SK-N-SH treated with all-trans-retinoic acid at 6 μM for 48 hours (cell line): ENCODE measurements at regions not wholly inside any gene's neighbourhood (a gene's known extent, or its start where the extent isn't known, plus 50 kb on each side); places are given as distances from the start of the nearest gene placed in this dataset.

Experiments used
- ATAC-seq: fragments of 200-7000 bp; cut with Tn5 transposase; 3 replicates; pipeline ENCODE4 v1.9.1; 2020; ENCODE audit warnings: mild to moderate bottlenecking, moderate library complexity
- ARNTL ChIP-seq: fragments of 450-650 bp; formaldehyde crosslinking; IDR thresholded peaks from 2 replicates; pipeline ENCODE4 v1.5.0; 2020; ENCODE audit warnings: low read depth, mild to moderate bottlenecking, moderate library complexity, borderline replicate concordance
- BACH2 ChIP-seq: fragments of 250-450 bp; sonication (Bioruptor Pico); IDR thresholded peaks from 2 replicates; pipeline ENCODE4 v1.9.0; 2021; ENCODE audit warnings: mild to moderate bottlenecking, borderline replicate concordance
- CREB5 ChIP-seq: fragments of 250-450 bp; sonication (Bioruptor Pico); IDR thresholded peaks from 2 replicates; pipeline ENCODE4 v1.5.1; 2020; ENCODE audit warnings: low read depth, mild to moderate bottlenecking, moderate library complexity
- CSDC2 ChIP-seq: fragments of 250-450 bp; sonication (Bioruptor Pico); IDR thresholded peaks from 2 replicates; pipeline ENCODE4 v1.5.0; 2020; ENCODE audit warnings: mild to moderate bottlenecking, moderate library complexity
- CSRNP3 ChIP-seq: fragments of 250-450 bp; sonication (Bioruptor Pico); IDR thresholded peaks from 2 replicates; pipeline ENCODE4 v1.5.1; 2021; ENCODE audit warnings: mild to moderate bottlenecking, moderate library complexity
- ESRRG ChIP-seq: fragments of 250-450 bp; sonication (Bioruptor Pico); IDR thresholded peaks from 2 replicates; pipeline ENCODE4 v1.6.1; 2021; ENCODE audit warnings: mild to moderate bottlenecking
- GLIS3 ChIP-seq: fragments of 250-450 bp; sonication (Bioruptor Pico); IDR thresholded peaks from 2 replicates; pipeline ENCODE4 v1.5.0; 2020; ENCODE audit warnings: mild to moderate bottlenecking, moderate library complexity
- ISL1 ChIP-seq: fragments of 250-450 bp; sonication (Bioruptor Pico); IDR thresholded peaks from 2 replicates; pipeline ENCODE4 v2.1.2; 2022; ENCODE audit warnings: mild to moderate bottlenecking, moderate library complexity
- OSR1 ChIP-seq: fragments of 250-450 bp; sonication (Bioruptor Pico); IDR thresholded peaks from 2 replicates; pipeline ENCODE4 v1.8.0; 2022; ENCODE audit warnings: moderate library complexity, mild to moderate bottlenecking, inconsistent platforms
- PPARA ChIP-seq: fragments of 250-450 bp; sonication (Bioruptor Pico); IDR thresholded peaks from 2 replicates; pipeline ENCODE4 v1.5.0; 2020; ENCODE audit warnings: mild to moderate bottlenecking, borderline replicate concordance
- RARB ChIP-seq: fragments of 250-450 bp; sonication (Bioruptor Pico); IDR thresholded peaks from 2 replicates; pipeline ENCODE4 v1.8.0; 2021; ENCODE audit warnings: mild to moderate bottlenecking, moderate library complexity
- TCF4 ChIP-seq: fragments of 250-450 bp; sonication (Bioruptor Pico); IDR thresholded peaks from 2 replicates; pipeline ENCODE4 v1.8.0; 2021; ENCODE audit warnings: mild to moderate bottlenecking, moderate library complexity, borderline replicate concordance
- TOX ChIP-seq: fragments of 250-450 bp; sonication (Bioruptor Pico); IDR thresholded peaks from 2 replicates; pipeline ENCODE4 v1.8.0; 2021; ENCODE audit warnings: mild to moderate bottlenecking, moderate library complexity, borderline replicate concordance
- ZFP3 ChIP-seq: fragments of 250-450 bp; sonication (Bioruptor Pico); IDR thresholded peaks from 2 replicates; pipeline ENCODE4 v1.5.0; 2020; ENCODE audit warnings: mild to moderate bottlenecking, moderate library complexity
- ZNF565 ChIP-seq: fragments of 450-650 bp; formaldehyde crosslinking; conservative IDR thresholded peaks from 2 replicates; pipeline ENCODE4 v1.5.0; 2020; ENCODE audit warnings: low read depth, mild to moderate bottlenecking, moderate library complexity
- ZNF70 ChIP-seq: fragments of 450-650 bp; formaldehyde crosslinking; IDR thresholded peaks from 2 replicates; pipeline ENCODE4 v1.5.0; 2020; ENCODE audit warnings: mild to moderate bottlenecking, moderate library complexity
- ZNF8 ChIP-seq: fragments of 450-650 bp; formaldehyde crosslinking; IDR thresholded peaks from 2 replicates; pipeline ENCODE4 v1.5.0; 2020; ENCODE audit warnings: mild to moderate bottlenecking, moderate library complexity
- TF ChIP-seq, protein P1 (sequence below): fragments of 250-450 bp; sonication (Bioruptor Pico); IDR thresholded peaks from 2 replicates; pipeline ENCODE4 v1.8.0; 2021; ENCODE audit warnings: low read depth, mild to moderate bottlenecking, moderate library complexity, borderline replicate concordance
- TF ChIP-seq, protein P2 (sequence below): fragments of 250-450 bp; sonication (Bioruptor Pico); IDR thresholded peaks from 2 replicates; pipeline ENCODE4 v1.5.0; 2020; ENCODE audit warnings: mild to moderate bottlenecking, moderate library complexity
- TF ChIP-seq, protein P3 (sequence below): fragments of 250-450 bp; sonication (Bioruptor Pico); IDR thresholded peaks from 2 replicates; pipeline ENCODE4 v1.8.0; 2020; ENCODE audit warnings: mild to moderate bottlenecking, moderate library complexity, borderline replicate concordance

GRCh38 chr10:47137311-47137851 is 162.6 kb upstream of the GDF10 start:
- ATAC-seq, result no peak
- no peak for TF ChIP-seq BACH2 (CRISPR knock-in tag)
- TF ChIP-seq CSDC2 (CRISPR knock-in tag), result no peak
- no peak for TF ChIP-seq ZNF8 (CRISPR knock-in tag)

- TF ChIP-seq TCF4 (CRISPR knock-in tag) (no peak), ESRRG (CRISPR knock-in tag) (no peak), ZFP3 (CRISPR knock-in tag) (no peak), ZNF565 (CRISPR knock-in tag) (no peak), CSRNP3 (CRISPR knock-in tag) (no peak), CSDC2 (CRISPR knock-in tag) (no peak), RARB (CRISPR knock-in tag) (no peak), ARNTL (no peak), ZNF70 (CRISPR knock-in tag) (no peak), TOX (CRISPR knock-in tag) (no peak), OSR1 (CRISPR knock-in tag) (no peak), ISL1 (CRISPR knock-in tag) (no peak), CREB5 (CRISPR knock-in tag) (no peak), PPARA (CRISPR knock-in tag) (no peak), ZNF8 (CRISPR knock-in tag) (no peak), GLIS3 (CRISPR knock-in tag) (no peak)
- TF ChIP-seq, protein P1, sequence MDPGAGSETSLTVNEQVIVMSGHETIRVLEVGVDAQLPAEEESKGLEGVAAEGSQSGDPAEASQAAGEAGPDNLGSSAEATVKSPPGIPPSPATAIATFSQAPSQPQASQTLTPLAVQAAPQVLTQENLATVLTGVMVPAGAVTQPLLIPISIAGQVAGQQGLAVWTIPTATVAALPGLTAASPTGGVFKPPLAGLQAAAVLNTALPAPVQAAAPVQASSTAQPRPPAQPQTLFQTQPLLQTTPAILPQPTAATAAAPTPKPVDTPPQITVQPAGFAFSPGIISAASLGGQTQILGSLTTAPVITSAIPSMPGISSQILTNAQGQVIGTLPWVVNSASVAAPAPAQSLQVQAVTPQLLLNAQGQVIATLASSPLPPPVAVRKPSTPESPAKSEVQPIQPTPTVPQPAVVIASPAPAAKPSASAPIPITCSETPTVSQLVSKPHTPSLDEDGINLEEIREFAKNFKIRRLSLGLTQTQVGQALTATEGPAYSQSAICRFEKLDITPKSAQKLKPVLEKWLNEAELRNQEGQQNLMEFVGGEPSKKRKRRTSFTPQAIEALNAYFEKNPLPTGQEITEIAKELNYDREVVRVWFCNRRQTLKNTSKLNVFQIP, result no peak
- TF ChIP-seq, protein P2, sequence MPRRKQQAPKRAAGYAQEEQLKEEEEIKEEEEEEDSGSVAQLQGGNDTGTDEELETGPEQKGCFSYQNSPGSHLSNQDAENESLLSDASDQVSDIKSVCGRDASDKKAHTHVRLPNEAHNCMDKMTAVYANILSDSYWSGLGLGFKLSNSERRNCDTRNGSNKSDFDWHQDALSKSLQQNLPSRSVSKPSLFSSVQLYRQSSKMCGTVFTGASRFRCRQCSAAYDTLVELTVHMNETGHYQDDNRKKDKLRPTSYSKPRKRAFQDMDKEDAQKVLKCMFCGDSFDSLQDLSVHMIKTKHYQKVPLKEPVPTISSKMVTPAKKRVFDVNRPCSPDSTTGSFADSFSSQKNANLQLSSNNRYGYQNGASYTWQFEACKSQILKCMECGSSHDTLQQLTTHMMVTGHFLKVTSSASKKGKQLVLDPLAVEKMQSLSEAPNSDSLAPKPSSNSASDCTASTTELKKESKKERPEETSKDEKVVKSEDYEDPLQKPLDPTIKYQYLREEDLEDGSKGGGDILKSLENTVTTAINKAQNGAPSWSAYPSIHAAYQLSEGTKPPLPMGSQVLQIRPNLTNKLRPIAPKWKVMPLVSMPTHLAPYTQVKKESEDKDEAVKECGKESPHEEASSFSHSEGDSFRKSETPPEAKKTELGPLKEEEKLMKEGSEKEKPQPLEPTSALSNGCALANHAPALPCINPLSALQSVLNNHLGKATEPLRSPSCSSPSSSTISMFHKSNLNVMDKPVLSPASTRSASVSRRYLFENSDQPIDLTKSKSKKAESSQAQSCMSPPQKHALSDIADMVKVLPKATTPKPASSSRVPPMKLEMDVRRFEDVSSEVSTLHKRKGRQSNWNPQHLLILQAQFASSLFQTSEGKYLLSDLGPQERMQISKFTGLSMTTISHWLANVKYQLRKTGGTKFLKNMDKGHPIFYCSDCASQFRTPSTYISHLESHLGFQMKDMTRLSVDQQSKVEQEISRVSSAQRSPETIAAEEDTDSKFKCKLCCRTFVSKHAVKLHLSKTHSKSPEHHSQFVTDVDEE, result no peak
- TF ChIP-seq, protein P3, sequence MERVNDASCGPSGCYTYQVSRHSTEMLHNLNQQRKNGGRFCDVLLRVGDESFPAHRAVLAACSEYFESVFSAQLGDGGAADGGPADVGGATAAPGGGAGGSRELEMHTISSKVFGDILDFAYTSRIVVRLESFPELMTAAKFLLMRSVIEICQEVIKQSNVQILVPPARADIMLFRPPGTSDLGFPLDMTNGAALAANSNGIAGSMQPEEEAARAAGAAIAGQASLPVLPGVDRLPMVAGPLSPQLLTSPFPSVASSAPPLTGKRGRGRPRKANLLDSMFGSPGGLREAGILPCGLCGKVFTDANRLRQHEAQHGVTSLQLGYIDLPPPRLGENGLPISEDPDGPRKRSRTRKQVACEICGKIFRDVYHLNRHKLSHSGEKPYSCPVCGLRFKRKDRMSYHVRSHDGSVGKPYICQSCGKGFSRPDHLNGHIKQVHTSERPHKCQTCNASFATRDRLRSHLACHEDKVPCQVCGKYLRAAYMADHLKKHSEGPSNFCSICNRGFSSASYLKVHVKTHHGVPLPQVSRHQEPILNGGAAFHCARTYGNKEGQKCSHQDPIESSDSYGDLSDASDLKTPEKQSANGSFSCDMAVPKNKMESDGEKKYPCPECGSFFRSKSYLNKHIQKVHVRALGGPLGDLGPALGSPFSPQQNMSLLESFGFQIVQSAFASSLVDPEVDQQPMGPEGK, result no peak
- no peak for ATAC-seq
Observed at GRCh38 chr10:47139121-47139520, 160.9 kb upstream of the GDF10 start.

GRCh38 chr10:47140761-47141348 is 159.1 kb upstream of the GDF10 start:
- no peak for ATAC-seq
- TF ChIP-seq RARB (CRISPR knock-in tag), result no peak
- TF ChIP-seq CREB5 (CRISPR knock-in tag), result no peak
- no peak for TF ChIP-seq ZNF70 (CRISPR knock-in tag)
- no peak for TF ChIP-seq BACH2 (CRISPR knock-in tag)
- TF ChIP-seq, protein P1, result no peak
